Stimulated activated naive CD8-positive, alpha-beta T cell treated with anti-CD3 and anti-CD28 coated beads, Interleukin-15, Interleukin-2, amounts not matched to agents 100 U/mL and 50 U/mL, for 24 hours (primary cell): ENCODE measurements at regions not wholly inside any gene's neighbourhood (a gene's known extent, or its start where the extent isn't known, plus 50 kb on each side); places are given as distances from the start of the nearest gene placed in this dataset.

Experiments used
- ATAC-seq: fragments of 150-1000 bp; cut with Tn5 transposase; one replicate; pipeline ENCODE4 v1.10.0; 2021
- DNase-seq: peaks from one replicate; pipeline ENCODE4 v3.0.0; 2021

GRCh38 chr3:177431525-177432176, 234.4 kb upstream of the TBL1XR1 start:
- DNase-seq (no peak), ATAC-seq (no peak)

- no peak for ATAC-seq
- DNase-seq = no peak
Measured at GRCh38 chr3:177435301-177435700, 238.0 kb upstream of the TBL1XR1 start.

- ATAC-seq (no peak), DNase-seq (no peak)
Measured at GRCh38 chr3:177437513-177438337, 240.4 kb upstream of the TBL1XR1 start.

GRCh38 chr3:177438596-177439220, 241.4 kb upstream of the TBL1XR1 start:
- ATAC-seq (no peak), DNase-seq (no peak)

GRCh38 chr3:177439694-177440269, 242.5 kb upstream of the TBL1XR1 start:
- DNase-seq = no peak
- ATAC-seq = no peak

- no peak for ATAC-seq
Measured at GRCh38 chr3:177440456-177441104, 243.3 kb upstream of the TBL1XR1 start.

GRCh38 chr3:177441276-177441812, 244.1 kb upstream of the TBL1XR1 start:
- no peak for ATAC-seq
- no peak for DNase-seq

More at GRCh38 chr3:177440456-177441104, 243.3 kb upstream of the TBL1XR1 start:
- DNase-seq = no peak

GRCh38 chr3:177441813-177442646, 244.7 kb upstream of the TBL1XR1 start:
- ATAC-seq (peak; percentile 23), DNase-seq (no peak)

- no peak for DNase-seq
- no peak for ATAC-seq
Measured at GRCh38 chr3:177443469-177443868, 246.2 kb upstream of the TBL1XR1 start.

- DNase-seq (no peak), ATAC-seq (no peak)
Measured at GRCh38 chr3:177444696-177445095, 247.4 kb upstream of the TBL1XR1 start.

- no peak for DNase-seq
- no peak for ATAC-seq
Measured at GRCh38 chr3:177445549-177445948, 248.3 kb upstream of the TBL1XR1 start.

- DNase-seq = no peak
- ATAC-seq = no peak
Measured at GRCh38 chr3:177446165-177446601, 248.9 kb upstream of the TBL1XR1 start.

- no peak for ATAC-seq
- DNase-seq = no peak
Measured at GRCh38 chr3:177447938-177448337, 250.7 kb upstream of the TBL1XR1 start.

GRCh38 chr3:177448987-177449359, 251.7 kb upstream of the TBL1XR1 start:
- DNase-seq (no peak), ATAC-seq (no peak)

- DNase-seq = peak; percentile 7
- peak; percentile 62 for ATAC-seq
Measured at GRCh38 chr3:177449360-177450006, 252.2 kb upstream of the TBL1XR1 start.

- ATAC-seq = no peak
Measured at GRCh38 chr3:177451301-177451750, 254.0 kb upstream of the TBL1XR1 start.

GRCh38 chr3:177451864-177452830, 254.9 kb upstream of the TBL1XR1 start:
- no peak for DNase-seq
- peak; percentile 55 for ATAC-seq

More at GRCh38 chr3:177451301-177451750, 254.0 kb upstream of the TBL1XR1 start:
- no peak for DNase-seq

GRCh38 chr3:177452831-177453450, 255.7 kb upstream of the TBL1XR1 start:
- DNase-seq (no peak), ATAC-seq (no peak)

GRCh38 chr3:177453451-177453844, 256.2 kb upstream of the TBL1XR1 start:
- ATAC-seq (no peak), DNase-seq (no peak)
